NCI-H226 (cell line): ENCODE measurements at regions not wholly inside any gene's neighbourhood (a gene's known extent, or its start where the extent isn't known, plus 50 kb on each side); places are given as distances from the start of the nearest gene placed in this dataset.

Experiments
- DNase-seq: peaks from one replicate; pipeline ENCODE4 v3.0.0-alpha.2; 2015

DNA sequence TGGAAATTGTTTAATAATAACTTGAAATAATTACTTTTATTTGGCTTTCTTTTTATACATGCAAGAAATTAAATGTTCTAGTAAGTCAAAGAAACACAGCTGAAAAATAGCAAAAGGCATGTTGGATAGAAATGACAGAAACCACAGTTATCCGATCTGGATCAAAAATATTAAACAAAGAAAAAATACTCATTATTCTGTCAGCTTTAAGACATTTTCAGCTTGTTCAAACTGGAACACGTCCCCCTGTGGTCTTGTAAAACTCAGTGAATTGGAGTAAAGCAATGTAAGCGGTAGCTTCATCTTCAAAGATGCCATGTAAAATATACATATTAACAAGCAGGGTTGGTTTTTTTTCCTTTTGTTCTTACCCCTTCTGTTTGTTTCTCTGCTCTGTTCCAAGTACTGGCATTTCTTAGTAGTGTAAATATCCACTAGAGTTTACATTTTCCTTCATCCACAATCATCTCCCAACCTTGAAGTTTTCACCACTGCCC is 223.4 kb downstream of the IGSF11 start:
- no peak for DNase-seq

DNA sequence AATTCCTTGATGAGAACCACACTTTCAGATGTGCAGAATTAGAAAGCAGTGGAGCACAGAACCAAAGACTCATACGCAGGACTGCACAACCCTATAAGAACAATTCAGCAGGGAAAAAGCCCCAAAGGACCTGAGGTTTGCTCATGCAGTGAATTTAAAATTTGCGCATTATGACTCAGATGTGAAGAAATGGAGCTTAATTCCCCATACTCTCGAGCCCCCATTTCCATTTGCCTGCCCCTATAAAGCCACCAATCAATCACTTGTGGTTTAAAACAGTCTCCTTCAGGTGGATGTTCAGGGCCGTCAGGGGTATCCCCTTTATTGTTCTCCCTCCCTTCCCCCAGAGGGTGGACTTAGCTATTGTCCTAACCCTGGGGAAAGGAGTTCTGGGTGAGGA is 221.2 kb downstream of the IGSF11 start:
- no peak for DNase-seq

- no peak for DNase-seq
Measured at GRCh38 chr3:118817748-118818165, 216.9 kb downstream of the IGSF11 start.

DNA sequence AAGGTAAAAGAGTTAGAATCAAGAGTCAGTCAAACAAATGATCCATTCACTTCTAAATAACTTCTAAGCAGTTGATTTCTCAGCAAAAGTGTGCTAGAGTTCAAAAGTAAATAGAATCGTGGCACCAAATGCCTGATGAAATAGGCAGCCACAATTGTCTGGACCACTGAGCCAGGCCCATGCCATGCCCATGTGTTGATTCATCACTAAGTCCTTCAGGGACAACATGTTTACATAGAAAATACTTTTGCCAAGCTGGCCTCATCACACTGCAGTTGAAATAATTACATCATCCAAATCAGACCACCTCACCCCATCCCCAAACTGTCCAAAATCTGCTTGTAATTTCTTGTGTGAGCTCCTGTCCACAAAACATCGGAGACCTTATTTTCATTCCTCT is 216.3 kb downstream of the IGSF11 start:
- no peak for DNase-seq

DNA sequence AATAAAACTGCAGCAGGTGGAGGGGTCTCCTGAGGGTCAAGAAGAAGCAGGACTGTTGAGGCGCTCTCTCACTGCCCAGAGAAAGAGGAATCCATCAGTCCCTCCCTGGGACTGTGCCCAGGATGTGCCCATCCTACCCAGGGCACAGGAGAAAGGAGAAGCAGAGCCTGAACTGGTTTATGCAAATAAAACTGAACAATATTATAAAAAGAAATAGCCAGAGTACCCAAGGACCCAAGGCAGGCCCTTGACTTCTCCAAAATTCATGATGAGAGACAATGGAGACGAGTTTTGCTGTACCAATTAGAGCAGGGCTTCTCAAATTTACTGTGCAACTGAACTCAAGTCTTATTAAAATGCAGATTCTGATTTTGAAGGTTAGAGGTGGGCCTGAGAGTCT is 211.0 kb downstream of the IGSF11 start:
- DNase-seq, result no peak

- no peak for DNase-seq
Measured at GRCh38 chr3:118827446-118827845, 207.2 kb downstream of the IGSF11 start.

- DNase-seq, result no peak
Measured at GRCh38 chr3:118828351-118828750, 206.3 kb downstream of the IGSF11 start.

- no peak for DNase-seq
Measured at GRCh38 chr3:118833075-118833474, 201.6 kb downstream of the IGSF11 start.

- no peak for DNase-seq
Measured at GRCh38 chr3:118838871-118839270, 195.8 kb downstream of the IGSF11 start.

GRCh38 chr3:118842147-118842863 is 192.3 kb downstream of the IGSF11 start:
- DNase-seq, result no peak

GRCh38 chr3:118846176-118846575 is 188.5 kb downstream of the IGSF11 start:
- DNase-seq, result no peak
